Ovary (tissue), 7 donors: ENCODE measurements at regions not wholly inside any gene's neighbourhood (a gene's known extent, or its start where the extent isn't known, plus 50 kb on each side); places are given as distances from the start of the nearest gene placed in this dataset.

Experiments
- DNase-seq, 5 donors: peaks; one replicate each; pipeline ENCODE4 v3.0.0-alpha.2; 2019 to 2020
- H3K27ac ChIP-seq, 2 donors: fragments of 200-600 bp; one replicate each; pipeline versions ENCODE4 v1.5.1 to v1.8.0; 2019 to 2022
- H3K27me3 ChIP-seq: fragments of 200-600 bp; one replicate; pipeline ENCODE4 v1.8.0; 2022
- H3K36me3 ChIP-seq: fragments of 200-600 bp; sonication (generic); one replicate; pipeline ENCODE4 v1.5.1; 2019
- H3K4me1 ChIP-seq: one replicate; pipeline ENCODE4 v1.8.1; 2013; ENCODE audit warnings: mild to moderate bottlenecking, moderate library complexity; ENCODE audit not compliant: insufficient read depth
- H3K4me3 ChIP-seq: fragments of 200-600 bp; sonication (generic); one replicate; pipeline ENCODE4 v1.5.1; 2017
- H3K9me3 ChIP-seq, 2 donors: fragments of 200-600 bp in 1 of 2; sonication (generic) in 1 of 2; one replicate each; pipeline versions ENCODE4 v1.5.1 to v1.8.1; 2013 to 2019; ENCODE audit warnings: mild to moderate bottlenecking in 1 of 2, moderate library complexity in 1 of 2
- CTCF ChIP-seq, 3 donors: fragments of 450-650 bp in 2 of 3; fragments of 200-600 bp in 1 of 3; IDR thresholded peaks; one replicate each; pipeline versions ENCODE4 v1.5.1 to v1.8.0; 2016 to 2022; ENCODE audit warnings: antibody characterized with exemption in 3 of 3, mild to moderate bottlenecking in 1 of 3
- EP300 ChIP-seq: sonication (generic); formaldehyde crosslinking; IDR thresholded peaks from one replicate; pipeline ENCODE4 v1.6.1; 2017; ENCODE audit warnings: antibody characterized with exemption
- POLR2A ChIP-seq: fragments of 450-650 bp; IDR thresholded peaks from one replicate; pipeline ENCODE4 v1.6.1; 2017; ENCODE audit warnings: antibody characterized with exemption, mild to moderate bottlenecking, moderate library complexity
- WGBS, 3 donors: extraction: QIAGEN DNeasy Blood & Tissue Kit in 1 of 3; methylation state at CpG; one replicate each; pipeline versions ENCODE4 v1.1.5 to v1.1.7; 2013 to 2017; 5-methylcytosine and 5-hydroxymethylcytosine counted together
- intact Hi-C, 4 donors: fragments of 100-400 bp; cut with DNase I; formaldehyde crosslinking; loops; one replicate each; pipeline versions ENCODE4 v1.11.0 to v1.15.1; 2022 to 2023
- donor health status: DM: no; HTN: no; CAD: no; lungs with moderate emphysema.
- donor health status: DM: no; HTN: no; CAD: no.
- donor health status: Bipolar disorder and iron deficiency.
- donor health status: DM: no; HTN: no; CAD: no.
- donor health status: DM: yes; HTN: yes; CAD: no.

- Histone ChIP-seq H3K9me3 (no peaks in the 10 kb centered on the region), H3K27me3 (no peaks in the 10 kb centered on the region), H3K27ac (no peak overlapping the region), H3K4me3 (no peak overlapping the region), H3K36me3 (no peaks in the 10 kb centered on the region), H3K4me1 (no peaks in the 10 kb centered on the region)
- TF ChIP-seq POLR2A (no peak), EP300 (no peak), CTCF (IDR thresholded peaks at IDR 0.05) (no peak)
- no peak for DNase-seq
- intact Hi-C loops, result no loop called here
- 58 to 70% (median 67%) methylated on average over 4 of the region's 4 CpGs for WGBS, 3 donors
Measured at GRCh38 chr21:22201126-22201525, 1202.9 kb downstream of the NCAM2 start.

- no peak overlapping the region for H3K27ac ChIP-seq
- H3K36me3 ChIP-seq, result no peaks in the 10 kb centered on the region
- no peaks in the 10 kb centered on the region for H3K27me3 ChIP-seq
- no peak for TF ChIP-seq EP300
- TF ChIP-seq CTCF (IDR thresholded peaks at IDR 0.05), result no peak
- no peak for TF ChIP-seq POLR2A
- no peak overlapping the region for H3K4me3 ChIP-seq
- 60 to 74% (median 71%) methylated on average over 1 of the region's 1 CpG for WGBS, 3 donors
- no peaks in the 10 kb centered on the region for H3K9me3 ChIP-seq
- DNase-seq, result no peak
- H3K4me1 ChIP-seq, result no peaks in the 10 kb centered on the region
- intact Hi-C loops, result no loop called here
Measured at GRCh38 chr21:22201669-22202068, 1203.5 kb downstream of the NCAM2 start.

- Histone ChIP-seq H3K36me3 (no peaks in the 10 kb centered on the region), H3K9me3 (no peaks in the 10 kb centered on the region), H3K27me3 (no peaks in the 10 kb centered on the region), H3K4me1 (no peaks in the 10 kb centered on the region), H3K4me3 (no peak overlapping the region), H3K27ac (no peak overlapping the region)
- no peak for DNase-seq
- WGBS, 3 donors, result 85 to 95% (median 88%) methylated on average over 1 of the region's 1 CpG
- intact Hi-C loops, result no loop called here
- TF ChIP-seq EP300, result no peak
Measured at GRCh38 chr21:22209304-22209700, 1211.1 kb downstream of the NCAM2 start.

GRCh38 chr21:22211943-22212342 lies 1213.7 kb downstream of the NCAM2 start:
- 87 to 94% (median 93%) methylated on average over 2 of the region's 2 CpGs for WGBS, 3 donors
- no peak for DNase-seq
- no peak overlapping the region for H3K4me3 ChIP-seq
- intact Hi-C loops, result no loop called here
- no peak for TF ChIP-seq CTCF (IDR thresholded peaks at IDR 0.05)
- no peak for TF ChIP-seq POLR2A
- TF ChIP-seq EP300, result no peak
- H3K27ac ChIP-seq, result no peak overlapping the region
- H3K4me1 ChIP-seq, result no peaks in the 10 kb centered on the region
- H3K9me3 ChIP-seq, result no peaks in the 10 kb centered on the region
- no peaks in the 10 kb centered on the region for H3K36me3 ChIP-seq
- no peaks in the 10 kb centered on the region for H3K27me3 ChIP-seq

GRCh38 chr21:22223385-22223784 lies 1225.2 kb downstream of the NCAM2 start:
- TF ChIP-seq POLR2A, result no peak
- TF ChIP-seq EP300, result no peak
- no peak for TF ChIP-seq CTCF (IDR thresholded peaks at IDR 0.05)
- Histone ChIP-seq H3K4me1 (no peaks in the 10 kb centered on the region), H3K9me3 (no peaks in the 10 kb centered on the region), H3K36me3 (no peaks in the 10 kb centered on the region), H3K27ac (no peak overlapping the region), H3K4me3 (no peak overlapping the region), H3K27me3 (no peaks in the 10 kb centered on the region)
- DNase-seq, result no peak
- intact Hi-C loops, result no loop called here
- WGBS, 3 donors, result 4 to 11% (median 4%) methylated on average over 3 of the region's 3 CpGs
